GM12878 (cell line): ENCODE measurements at regions not wholly inside any gene's neighbourhood (a gene's known extent, or its start where the extent isn't known, plus 50 kb on each side); places are given as distances from the start of the nearest gene placed in this dataset.

ENCODE experiments used
- ATAC-seq: fragments of 200-7000 bp; cut with Tn5 transposase; 3 replicates; pipeline ENCODE4 v1.9.1; 2020; ENCODE audit warnings: mild to moderate bottlenecking, moderate library complexity
- BruUV-seq: library from RNA; stranded (reverse); fragments of 400-500 nt; replicated peaks from 2 replicates; lab custom pipeline; 2021; lab: Mats Ljungman, UMichigan
- CTCF ChIA-PET: fragments of 300-600 bp; sonication (Branson Sonifier 250); formaldehyde crosslinking; extraction: SDS; loops from one replicate; lab custom pipeline; 2021; ENCODE audit warnings: inconsistent platforms; lab: Yijun Ruan, JAX
- POLR2A ChIA-PET: fragments of 350-600 bp; formaldehyde crosslinking; extraction: SDS; loops from one replicate; lab custom pipeline; 2021; ENCODE audit warnings: inconsistent platforms; lab: Charles Lee
- RAD21 ChIA-PET: fragments of 300-600 bp; sonication (Branson Sonifier 250); formaldehyde crosslinking; loops from one replicate; lab custom pipeline; 2023; ENCODE audit warnings: antibody characterized with exemption; ENCODE audit not compliant: unreplicated experiment; lab: Charles Lee
- SMC1A ChIA-PET: fragments of 300-600 bp; sonication (Branson Sonifier 250); formaldehyde crosslinking; loops from one replicate; lab custom pipeline; 2023; ENCODE audit not compliant: unreplicated experiment, uncharacterized antibody; lab: Charles Lee
- DNase-seq: peaks from one replicate; pipeline ENCODE4 v3.0.0-alpha.2; 2011; ENCODE audit warnings: low read depth, low spot score
- FAIRE-seq: peaks from 3 replicates; lab custom pipeline; 2011; peaks lifted over from hg19 to GRCh38; lab: Jason Lieb, UNC
- H2AFZ ChIP-seq: 2 replicates; pipeline ENCODE4 v1.6.0; 2011; ENCODE audit warnings: low read depth, low read length, control low read depth; ENCODE audit not compliant: control insufficient read depth
- H3K27ac ChIP-seq: 2 replicates; pipeline ENCODE4 v1.5.1; 2011; ENCODE audit warnings: control low read depth; ENCODE audit not compliant: control insufficient read depth, insufficient read depth
- H3K27me3 ChIP-seq, 2 experiments: replicated peaks in 1 of 2; 2 replicates each; pipeline versions ENCODE4 v1.6.0 to v1.6.1; 2011; ENCODE audit warnings: low read length in 1 of 2; ENCODE audit not compliant: control insufficient read depth in 2 of 2, insufficient read depth in 2 of 2
- H3K36me3 ChIP-seq, 2 experiments: 2 replicates each; pipeline ENCODE4 v1.5.1; 2011; ENCODE audit warnings: low read length in 1 of 2; ENCODE audit not compliant: control insufficient read depth in 2 of 2, insufficient read depth in 2 of 2
- H3K4me1 ChIP-seq: 2 replicates; pipeline ENCODE4 v1.6.1; 2011; ENCODE audit warnings: mild to moderate bottlenecking, low read length, moderate library complexity, mixed read lengths; ENCODE audit not compliant: control insufficient read depth, insufficient read depth
- H3K4me2 ChIP-seq: 2 replicates; pipeline ENCODE4 v1.6.0; 2011; ENCODE audit warnings: control low read depth; ENCODE audit not compliant: control insufficient read depth, insufficient read depth
- H3K4me3 ChIP-seq: fragments of 200-600 bp; sonication (generic); 2 replicates; pipeline ENCODE4 v1.5.1; 2016
- H3K79me2 ChIP-seq: 2 replicates; pipeline ENCODE4 v1.6.0; 2011; ENCODE audit warnings: low read length; ENCODE audit not compliant: control insufficient read depth, insufficient read depth
- H3K9ac ChIP-seq: 2 replicates; pipeline ENCODE4 v1.8.0; 2011; ENCODE audit warnings: low read length, control low read depth, mixed read lengths; ENCODE audit not compliant: control insufficient read depth, insufficient read depth
- H3K9me3 ChIP-seq: replicated peaks from 3 replicates; pipeline ENCODE4 v1.5.1; 2011; ENCODE audit warnings: mild to moderate bottlenecking, low read length; ENCODE audit not compliant: control insufficient read depth, insufficient read depth
- H4K20me1 ChIP-seq: 2 replicates; pipeline ENCODE4 v1.6.0; 2011; ENCODE audit not compliant: control insufficient read depth, insufficient read depth
- ATF7 ChIP-seq: fragments of 450-650 bp; IDR thresholded peaks from 2 replicates; pipeline ENCODE4 v1.6.1; 2016; ENCODE audit warnings: low read depth, mild to moderate bottlenecking
- BCL11A ChIP-seq: IDR thresholded peaks from 2 replicates; pipeline ENCODE4 v1.6.1; 2011; ENCODE audit warnings: low read depth, low read length
- BMI1 ChIP-seq: fragments of 450-650 bp; IDR thresholded peaks from 2 replicates; pipeline ENCODE4 v1.6.1; 2016; ENCODE audit warnings: mild to moderate bottlenecking, moderate library complexity, borderline replicate concordance
- BRCA1 ChIP-seq: IDR thresholded peaks from 2 replicates; pipeline ENCODE4 v1.6.1; 2011; ENCODE audit warnings: low read depth, low read length, improper control_type of control experiment
- CHD4 ChIP-seq: fragments of 200-600 bp; sonication (generic); IDR thresholded peaks from 2 replicates; pipeline ENCODE4 v1.6.1; 2016; ENCODE audit warnings: mild to moderate bottlenecking
- CREB1 ChIP-seq: IDR thresholded peaks from 2 replicates; pipeline ENCODE4 v1.6.1; 2012; ENCODE audit warnings: low read depth, mild to moderate bottlenecking, inconsistent platforms
- CTCF ChIP-seq, 3 experiments: IDR thresholded peaks in 2 of 3; conservative IDR thresholded peaks in 1 of 3; 2 replicates each; pipeline ENCODE4 v1.5.1; 2011; ENCODE audit warnings: low read depth in 3 of 3, low read length in 3 of 3, mild to moderate bottlenecking in 3 of 3, control low read depth in 2 of 3, moderate library complexity in 2 of 3, inconsistent platforms in 1 of 3, mixed read lengths in 1 of 3; ENCODE audit not compliant: control insufficient read depth in 2 of 3, insufficient read depth in 1 of 3; ENCODE audit errors: extremely low read depth in 1 of 3
- LARP7 ChIP-seq: fragments of 450-650 bp; IDR thresholded peaks from 2 replicates; pipeline ENCODE4 v1.6.1; 2017; ENCODE audit warnings: mild to moderate bottlenecking
- NFYB ChIP-seq: IDR thresholded peaks from 2 replicates; pipeline ENCODE4 v1.6.1; 2011; ENCODE audit warnings: low read depth, mild to moderate bottlenecking, low read length, improper control_type of control experiment, moderate library complexity; ENCODE audit not compliant: insufficient read depth
- PRDM15 ChIP-seq: fragments of 450-650 bp; formaldehyde crosslinking; IDR thresholded peaks from 2 replicates; pipeline ENCODE4 v1.4.0; 2020; ENCODE audit warnings: mild to moderate bottlenecking, moderate library complexity
- RBBP5 ChIP-seq: fragments of 200-600 bp; sonication (generic); conservative IDR thresholded peaks from 2 replicates; pipeline ENCODE4 v1.6.1; 2016
- SMAD5 ChIP-seq: IDR thresholded peaks from 2 replicates; pipeline ENCODE4 v1.6.1; 2016; ENCODE audit warnings: antibody characterized with exemption, low read depth
- SREBF1 ChIP-seq: IDR thresholded peaks from 2 replicates; pipeline ENCODE4 v1.6.1; 2012; ENCODE audit warnings: mild to moderate bottlenecking, low read length
- SREBF2 ChIP-seq: IDR thresholded peaks from 2 replicates; pipeline ENCODE4 v1.6.1; 2012; ENCODE audit warnings: mild to moderate bottlenecking, low read length
- ZBED1 ChIP-seq: IDR thresholded peaks from 2 replicates; pipeline ENCODE4 v1.6.1; 2016; ENCODE audit warnings: borderline replicate concordance
- ZZZ3 ChIP-seq: IDR thresholded peaks from 2 replicates; pipeline ENCODE4 v1.6.1; 2011; ENCODE audit warnings: low read depth; ENCODE audit not compliant: control insufficient read depth, insufficient read length
- WGBS: methylation state at CpG from one replicate; pipeline ENCODE4 v1.1.6; 2016; ENCODE audit warnings: low lambda C conversion rate; ENCODE audit not compliant: insufficient replicate concordance, insufficient coverage; ENCODE audit errors: missing lambda C conversion rate; 5-methylcytosine and 5-hydroxymethylcytosine counted together
- in situ Hi-C: fragments of 300-500 bp; cut with MboI; formaldehyde crosslinking; loops from 9 replicates; pipeline ENCODE4 v1.14.3; 2018; ENCODE audit warnings: mixed read lengths
- intact Hi-C: fragments of 100-400 bp; cut with micrococcal nuclease; formaldehyde crosslinking; loops from one replicate; pipeline ENCODE4 v1.14.2; 2022; ENCODE audit not compliant: unreplicated experiment
- TF ChIP-seq, protein P1 (sequence below): fragments of 450-650 bp; IDR thresholded peaks from 2 replicates; pipeline ENCODE4 v1.6.1; 2016; ENCODE audit warnings: mild to moderate bottlenecking
- TF ChIP-seq, protein P2 (sequence below): IDR thresholded peaks from 2 replicates; pipeline ENCODE4 v1.6.1; 2011; ENCODE audit warnings: borderline replicate concordance, low read depth, mild to moderate bottlenecking, moderate library complexity, mixed read lengths, low read length; ENCODE audit not compliant: insufficient read depth; ENCODE audit errors: extremely low read length

- TF ChIP-seq, protein P1, sequence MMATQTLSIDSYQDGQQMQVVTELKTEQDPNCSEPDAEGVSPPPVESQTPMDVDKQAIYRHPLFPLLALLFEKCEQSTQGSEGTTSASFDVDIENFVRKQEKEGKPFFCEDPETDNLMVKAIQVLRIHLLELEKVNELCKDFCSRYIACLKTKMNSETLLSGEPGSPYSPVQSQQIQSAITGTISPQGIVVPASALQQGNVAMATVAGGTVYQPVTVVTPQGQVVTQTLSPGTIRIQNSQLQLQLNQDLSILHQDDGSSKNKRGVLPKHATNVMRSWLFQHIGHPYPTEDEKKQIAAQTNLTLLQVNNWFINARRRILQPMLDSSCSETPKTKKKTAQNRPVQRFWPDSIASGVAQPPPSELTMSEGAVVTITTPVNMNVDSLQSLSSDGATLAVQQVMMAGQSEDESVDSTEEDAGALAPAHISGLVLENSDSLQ: no peak
- no peak for TF ChIP-seq SMAD5
- no peak for TF ChIP-seq BMI1
- TF ChIP-seq CHD4: no peak
- TF ChIP-seq, protein P2, sequence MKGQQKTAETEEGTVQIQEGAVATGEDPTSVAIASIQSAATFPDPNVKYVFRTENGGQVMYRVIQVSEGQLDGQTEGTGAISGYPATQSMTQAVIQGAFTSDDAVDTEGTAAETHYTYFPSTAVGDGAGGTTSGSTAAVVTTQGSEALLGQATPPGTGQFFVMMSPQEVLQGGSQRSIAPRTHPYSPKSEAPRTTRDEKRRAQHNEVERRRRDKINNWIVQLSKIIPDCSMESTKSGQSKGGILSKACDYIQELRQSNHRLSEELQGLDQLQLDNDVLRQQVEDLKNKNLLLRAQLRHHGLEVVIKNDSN: no peak
Observed at GRCh38 chr3:113129168-113129567, 82.2 kb upstream of the BOC start (continued).

- RAD21 ChIA-PET: interaction anchor here (4.9 kb wide), 1 partner anchor 157 kb away, joined by 31 read pairs; no protein-coding TSS in a partner anchor
- intact Hi-C loops: no loop called here
- TF ChIP-seq CREB1 (no peak), SREBF1 (no peak), ATF7 (no peak), BRCA1 (no peak), LARP7 (no peak), RBBP5 (no peak), BCL11A (no peak), ZZZ3 (no peak), SREBF2 (no peak), NFYB (no peak), PRDM15 (CRISPR knock-in tag) (no peak), CTCF (IDR thresholded peaks at IDR 0.05 in 2 of 3, conservative IDR thresholded peaks at IDR 0.05 in 1 of 3; ENCODE audit: control insufficient read depth in 2 of 3, extremely low read depth in 1 of 3, insufficient read depth in 1 of 3, low read depth in 3 of 3, low read length in 3 of 3) (no peak), ZBED1 (no peak)
Observed at GRCh38 chr3:113132571-113132996, 78.8 kb upstream of the BOC start.

More at GRCh38 chr3:113132571-113132996, 78.8 kb upstream of the BOC start:
- in situ Hi-C loops: no loop called here
- Histone ChIP-seq H3K9ac (no peak overlapping the region), H4K20me1 (no peaks in the 10 kb centered on the region), H3K36me3 (no peaks in the 10 kb centered on the region), H2AFZ (no peak overlapping the region), H3K79me2 (no peaks in the 10 kb centered on the region), H3K4me1 (no peaks in the 10 kb centered on the region), H3K4me2 (no peak overlapping the region), H3K27ac (no peak overlapping the region), H3K4me3 (no peak overlapping the region), H3K27me3 (no peaks in the 10 kb centered on the region; a peak in 1 of 4 replicates), H3K9me3 (no peaks in the 10 kb centered on the region)
- DNase-seq: no peak
- no peak for FAIRE-seq
- no TSS peak for BruUV-seq
- WGBS: 53% methylated on average over 2 of the region's 2 CpGs
- CTCF ChIA-PET: interaction anchor here (6.6 kb wide), 1 partner anchor 155 kb away, joined by 82 read pairs; no protein-coding TSS in a partner anchor
- no peak for ATAC-seq
- POLR2A ChIA-PET: no interaction called here
- SMC1A ChIA-PET: interaction anchor here (6.3 kb wide), 1 partner anchor 156 kb away, joined by 47 read pairs; no protein-coding TSS in a partner anchor
